GM18907 (cell line): ENCODE measurements at regions not wholly inside any gene's neighbourhood (a gene's known extent, or its start where the extent isn't known, plus 50 kb on each side); places are given as distances from the start of the nearest gene placed in this dataset.
"Not testable (repeated sequence)": the region's sequence is repeated elsewhere in the genome, so short reads cannot be mapped to it uniquely, and the experiment has no call there.

Source experiments
- ATAC-seq: cut with Tn5 transposase; IDR thresholded peaks from one replicate; pipeline ENCODE4 v1.9.1; 2021; ENCODE audit warnings: mild to moderate bottlenecking, moderate library complexity; ENCODE audit not compliant: unreplicated experiment

- not testable (repeated sequence) for ATAC-seq
Measured at GRCh38 chr15:88965097-88965496, 51.9 kb upstream of the MFGE8 start.

- ATAC-seq, result no peak
Measured at GRCh38 chr15:88970232-88970631, 57.1 kb upstream of the MFGE8 start.

GRCh38 chr15:88974392-88974791, 61.2 kb upstream of the MFGE8 start:
- no peak for ATAC-seq

- no peak for ATAC-seq
Measured at GRCh38 chr15:88975891-88976290, 62.7 kb upstream of the MFGE8 start.

GRCh38 chr15:88976656-88977055, 63.5 kb upstream of the MFGE8 start:
- no peak for ATAC-seq

- no peak for ATAC-seq
Measured at GRCh38 chr15:88979674-88980073, 66.5 kb upstream of the MFGE8 start.

- ATAC-seq, result no peak
Measured at GRCh38 chr15:88980498-88980897, 67.3 kb upstream of the MFGE8 start.

GRCh38 chr15:88981244-88982215, 68.4 kb upstream of the MFGE8 start:
- no peak for ATAC-seq

GRCh38 chr15:88982304-88982945, 69.2 kb upstream of the MFGE8 start:
- ATAC-seq, result peak; percentile 98

GRCh38 chr15:88982946-88983342, 69.8 kb upstream of the MFGE8 start:
- no peak for ATAC-seq

GRCh38 chr15:88983861-88984429, 70.8 kb upstream of the MFGE8 start:
- no peak for ATAC-seq

- ATAC-seq, result no peak
Measured at GRCh38 chr15:88985547-88986393, 72.6 kb upstream of the MFGE8 start.

GRCh38 chr15:88986949-88987590, 73.9 kb upstream of the MFGE8 start:
- ATAC-seq, result no peak

- ATAC-seq, result no peak
Measured at GRCh38 chr15:88987591-88987933, 74.4 kb upstream of the MFGE8 start.

GRCh38 chr15:88987934-88988671, 74.9 kb upstream of the MFGE8 start:
- ATAC-seq, result no peak

- ATAC-seq, result no peak
Measured at GRCh38 chr15:88989578-88989977, 76.4 kb upstream of the MFGE8 start.

GRCh38 chr15:88990185-88990679, 77.1 kb upstream of the MFGE8 start:
- ATAC-seq, result no peak

- ATAC-seq, result no peak
Measured at GRCh38 chr15:88992216-88992615, 79.0 kb upstream of the MFGE8 start.

- no peak for ATAC-seq
Measured at GRCh38 chr15:88992912-88993376, 79.8 kb upstream of the MFGE8 start.

- no peak for ATAC-seq
Measured at GRCh38 chr15:88993662-88994061, 80.5 kb upstream of the MFGE8 start.
